ENCODE measurements at regions not wholly inside any gene's neighbourhood (a gene's known extent, or its start where the extent isn't known, plus 50 kb on each side); places are given as distances from the start of the nearest gene placed in this dataset.
"Not testable (repeated sequence)": the region's sequence is repeated elsewhere in the genome, so short reads cannot be mapped to it uniquely, and the experiment has no call there.

DNA sequence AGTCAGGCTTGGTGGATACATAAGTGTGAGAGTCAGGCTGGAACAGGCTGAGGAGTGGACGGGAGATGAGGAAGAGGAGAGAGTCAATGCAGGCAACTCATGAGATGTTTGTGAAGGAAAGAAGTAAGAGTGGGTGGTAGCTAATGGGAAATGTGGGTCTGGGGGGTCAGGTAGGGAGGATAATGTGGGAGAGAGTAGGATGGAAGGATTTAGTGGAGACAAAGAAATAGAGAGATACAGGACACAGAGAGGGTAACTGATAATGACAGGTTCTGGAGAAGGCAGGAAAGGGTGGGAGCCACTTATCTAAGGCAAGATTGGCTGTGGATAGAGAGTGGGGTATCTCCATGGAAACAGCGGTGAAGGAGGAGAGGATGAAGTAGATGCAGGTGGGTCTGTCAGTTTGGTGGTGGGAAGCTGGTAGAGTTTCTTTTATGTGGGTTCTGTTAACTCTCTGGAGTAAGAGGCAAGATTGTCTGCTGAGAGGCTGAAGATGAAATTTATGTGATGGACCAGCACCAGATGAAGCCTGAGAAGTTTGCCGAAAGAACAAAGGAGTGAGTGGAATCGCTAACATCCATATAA lies 190.6 kb upstream of the SPRED2 start:
- DNase-seq, result no peak

DNA sequence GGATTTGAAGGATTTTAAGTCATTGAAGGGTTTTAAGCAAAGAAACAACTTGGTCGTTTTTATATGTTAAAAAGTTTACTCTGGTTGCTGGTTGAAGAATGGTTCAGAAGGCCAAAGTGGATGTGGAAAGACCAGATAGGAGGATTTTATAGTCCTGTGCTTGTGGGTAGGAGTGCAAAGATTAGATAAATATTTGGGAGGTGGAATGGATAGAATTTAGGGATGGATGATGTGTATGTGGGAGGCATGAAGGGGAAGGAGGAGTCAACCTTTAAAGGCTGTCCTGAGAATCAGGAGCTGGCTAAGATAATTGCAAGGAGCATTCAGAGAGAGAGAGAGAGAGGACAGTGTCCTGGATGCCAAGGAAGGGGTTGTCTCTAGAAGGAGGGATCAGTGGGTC lies 190.1 kb upstream of the SPRED2 start:
- DNase-seq, result no peak

- DNase-seq, result no peak
Observed at GRCh38 chr2:65620524-65620923, 188.1 kb upstream of the SPRED2 start.

DNA sequence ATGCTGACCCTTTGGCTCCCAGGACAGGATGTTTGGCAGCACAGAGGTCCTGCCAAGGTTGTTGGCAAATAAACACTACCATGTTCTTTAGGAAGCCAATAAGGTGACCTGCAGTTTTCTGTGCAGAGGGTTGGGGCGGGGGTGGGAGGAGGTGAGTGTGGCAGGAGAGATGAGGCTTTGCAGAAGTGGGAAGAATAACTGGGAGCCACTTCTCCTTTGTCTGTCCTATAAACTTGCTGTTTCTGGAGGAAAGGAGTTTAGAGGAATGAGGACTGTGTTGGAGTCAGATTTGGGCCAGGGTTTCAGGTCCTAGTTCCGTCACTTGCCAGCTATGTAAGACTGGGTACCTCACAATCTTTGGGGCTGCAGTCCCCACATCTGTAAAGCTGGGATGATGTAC lies 187.6 kb upstream of the SPRED2 start:
- DNase-seq, result no peak

- DNase-seq, result no peak
Observed at GRCh38 chr2:65615602-65616001, 183.2 kb upstream of the SPRED2 start.

- DNase-seq, result no peak
Observed at GRCh38 chr2:65613968-65614555, 181.7 kb upstream of the SPRED2 start.

DNA sequence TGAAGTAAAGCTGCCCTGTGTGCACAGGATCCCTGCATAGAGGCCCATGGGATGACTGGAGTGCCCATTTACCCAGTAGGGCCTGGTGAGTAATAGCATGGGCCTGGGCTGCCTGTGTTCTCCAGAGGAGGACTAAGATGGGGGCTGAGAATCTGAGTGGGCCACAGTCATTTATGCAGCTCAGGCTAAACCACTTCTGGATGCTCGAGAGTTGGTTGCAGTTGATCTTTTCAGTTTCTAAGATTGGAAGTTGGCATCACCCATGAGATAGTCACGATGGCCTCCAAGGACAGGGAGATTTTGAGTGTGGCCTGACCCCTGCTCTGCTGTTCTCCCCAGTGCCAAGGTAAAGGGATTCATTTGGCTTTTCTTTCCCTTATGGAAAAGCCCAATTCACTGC lies 179.1 kb upstream of the SPRED2 start:
- no peak for DNase-seq

GRCh38 chr2:65608916-65609315 lies 176.5 kb upstream of the SPRED2 start:
- no peak for DNase-seq

- DNase-seq, result no peak
Observed at GRCh38 chr2:65608466-65608865, 176.1 kb upstream of the SPRED2 start.

DNA sequence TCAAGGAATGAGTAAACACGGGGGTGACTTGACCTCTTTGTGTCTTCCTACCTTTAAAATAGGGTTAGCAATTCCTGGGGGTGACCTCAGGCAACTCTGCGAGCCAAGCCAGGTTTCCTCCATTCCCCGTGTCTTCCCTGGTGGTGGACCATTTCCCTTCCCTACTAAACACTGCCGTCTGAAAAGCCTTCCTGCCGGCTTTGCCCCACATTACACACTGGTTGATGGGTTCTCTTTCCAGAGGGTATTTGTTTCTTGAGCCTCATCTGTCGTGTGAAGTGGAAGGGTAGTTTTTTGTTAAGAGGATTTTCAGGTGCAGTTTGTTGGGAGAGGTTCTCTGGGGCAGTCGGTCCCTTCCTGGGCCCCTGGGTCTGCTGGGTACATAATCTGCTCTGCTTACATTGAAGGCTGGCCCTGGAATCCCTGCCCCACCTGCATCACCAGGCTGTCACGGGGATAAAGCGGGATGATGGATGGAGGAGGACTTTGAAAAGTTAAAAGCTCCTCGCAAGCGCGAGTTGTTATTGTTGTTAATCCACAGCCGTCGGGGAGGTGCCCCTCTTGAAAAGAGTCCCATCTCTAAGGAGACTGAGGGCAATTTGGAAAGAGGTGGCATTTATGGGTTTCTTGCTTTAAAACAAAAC lies 175.4 kb upstream of the SPRED2 start:
- no peak for DNase-seq

- DNase-seq, result no peak
Observed at GRCh38 chr2:65605743-65606058, 173.3 kb upstream of the SPRED2 start.

GRCh38 chr2:65605058-65605742 lies 172.8 kb upstream of the SPRED2 start:
- DNase-seq, result no peak

- DNase-seq, result no peak
Observed at GRCh38 chr2:65604246-65604645, 171.8 kb upstream of the SPRED2 start.

DNA sequence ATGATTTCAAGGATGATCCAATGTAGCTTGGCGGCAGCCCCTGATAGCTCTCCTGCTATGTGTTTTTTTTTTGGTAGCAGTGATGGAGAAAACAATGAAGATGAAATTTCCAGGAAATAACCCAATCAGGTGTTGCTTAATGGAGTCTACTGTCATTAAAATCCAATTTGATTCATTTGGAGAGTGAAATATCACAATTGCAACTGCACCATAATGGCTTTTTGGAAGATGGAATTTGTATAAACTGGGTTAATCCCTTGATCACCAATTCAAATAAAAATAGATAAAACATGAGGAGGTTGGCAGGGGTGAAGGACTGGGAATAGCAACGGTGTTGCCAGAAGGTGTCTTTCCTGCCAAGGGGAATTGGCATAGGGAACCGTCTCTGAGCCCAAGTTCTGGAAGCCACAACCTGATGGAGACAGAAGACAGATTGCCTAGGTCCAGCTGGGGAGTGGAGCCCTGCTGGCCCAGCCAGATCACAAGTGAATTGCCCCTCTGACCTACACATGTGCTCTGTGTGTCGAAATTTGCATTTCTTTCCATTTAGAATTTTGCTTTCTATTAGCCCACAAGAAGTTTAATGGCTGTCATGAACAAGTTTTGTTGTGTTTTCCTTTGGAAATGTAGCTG lies 170.3 kb upstream of the SPRED2 start:
- DNase-seq, result no peak

GRCh38 chr2:65600871-65601270 lies 168.5 kb upstream of the SPRED2 start:
- not testable (repeated sequence) for DNase-seq

GRCh38 chr2:65600351-65600750 lies 168.0 kb upstream of the SPRED2 start:
- not testable (repeated sequence) for DNase-seq

GRCh38 chr2:65599693-65600092 lies 167.3 kb upstream of the SPRED2 start:
- DNase-seq, result no peak

- no peak for DNase-seq
Observed at GRCh38 chr2:65598996-65599395, 166.6 kb upstream of the SPRED2 start.

DNA sequence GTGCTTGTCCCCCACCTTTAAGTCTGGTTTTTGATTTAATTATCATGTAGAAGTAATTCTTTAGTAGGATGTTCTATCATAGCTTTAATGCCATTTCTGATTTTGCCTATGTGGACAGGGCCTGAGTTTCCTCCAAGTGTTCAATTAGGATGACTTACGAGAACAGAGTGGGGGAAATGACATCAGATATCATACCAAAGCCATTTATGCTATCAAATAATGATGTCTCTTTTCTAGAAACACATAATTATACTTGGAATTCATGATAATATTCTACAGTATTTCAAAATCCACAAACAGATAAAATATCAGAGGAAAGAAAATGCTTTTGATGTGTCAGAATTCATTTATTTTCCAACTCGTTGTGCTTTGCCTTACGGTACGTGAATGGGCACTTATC lies 165.9 kb upstream of the SPRED2 start:
- DNase-seq, result no peak

DNA sequence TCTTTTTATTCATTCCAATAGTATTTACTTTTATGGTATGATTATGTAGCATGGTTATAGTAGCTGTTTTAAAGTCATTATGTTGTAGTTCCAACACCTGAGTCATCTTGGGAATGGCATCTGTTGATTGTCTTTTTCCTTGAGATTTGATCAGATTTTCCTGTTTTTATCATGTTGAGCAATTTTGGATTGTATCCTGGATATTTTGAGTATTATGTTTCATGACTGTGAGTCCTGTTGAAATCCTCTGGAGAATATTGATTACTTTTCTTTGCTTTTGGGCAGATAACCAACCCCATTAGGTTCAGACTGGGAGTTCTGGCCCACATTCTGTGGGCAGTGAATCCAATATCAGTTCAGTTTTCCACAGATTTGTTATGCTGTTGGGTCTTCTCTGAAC lies 163.2 kb upstream of the SPRED2 start:
- no peak for DNase-seq

DNA sequence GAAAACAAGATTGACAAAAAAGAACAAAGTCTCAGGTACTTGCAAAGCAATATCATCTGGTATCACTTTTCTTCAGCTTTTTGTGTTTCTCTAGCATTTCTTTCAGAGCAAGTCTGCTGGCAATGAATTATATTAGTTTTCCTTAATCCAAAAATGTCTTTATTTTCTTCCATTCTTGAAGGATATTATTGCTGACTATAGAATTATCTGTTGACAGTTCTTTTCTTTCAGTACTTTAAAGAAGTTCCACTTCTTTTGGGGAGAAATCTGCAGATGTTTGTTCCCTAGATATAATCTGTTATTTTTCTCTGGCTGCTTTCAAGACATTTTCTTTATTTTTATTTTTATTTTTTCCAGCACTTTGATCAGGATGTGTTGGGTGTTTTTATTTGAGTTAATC lies 161.8 kb upstream of the SPRED2 start:
- DNase-seq, result no peak

GRCh38 chr2:65589667-65590066 lies 157.3 kb upstream of the SPRED2 start:
- DNase-seq, result no peak

GRCh38 chr2:65587779-65588178 lies 155.4 kb upstream of the SPRED2 start:
- no peak for DNase-seq

DNA sequence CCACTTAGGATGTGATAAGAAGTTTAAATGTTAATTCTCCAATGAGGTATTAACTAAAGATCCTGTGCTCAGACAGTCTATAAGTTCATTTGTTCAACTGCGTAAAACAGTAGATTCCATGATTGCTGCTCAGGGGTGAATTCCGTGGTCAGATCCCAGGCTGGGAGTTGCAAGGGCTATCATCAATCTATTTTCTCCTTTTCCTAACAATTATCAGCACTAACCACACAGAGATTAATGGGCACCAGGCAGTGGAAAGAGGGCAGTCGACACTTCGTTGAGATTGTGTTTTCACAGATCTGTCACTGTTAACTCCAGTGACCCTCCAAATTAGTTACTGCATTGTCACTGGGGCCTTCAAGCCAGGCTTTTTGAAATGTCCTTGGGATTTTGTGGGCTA lies 154.1 kb upstream of the SPRED2 start:
- no peak for DNase-seq
